Keratinocyte (primary cell): ENCODE measurements at regions not wholly inside any gene's neighbourhood (a gene's known extent, or its start where the extent isn't known, plus 50 kb on each side); places are given as distances from the start of the nearest gene placed in this dataset.

Source experiments
- DNase-seq: peaks from one replicate; pipeline ENCODE4 v3.0.0-alpha.2; 2011; ENCODE audit warnings: low read depth, missing footprints, low spot score
- FAIRE-seq: peaks from 2 replicates; lab custom pipeline; 2011; peaks lifted over from hg19 to GRCh38; lab: Jason Lieb, UNC
- H2AFZ ChIP-seq: 2 replicates; pipeline ENCODE4 v1.6.0; 2012; ENCODE audit warnings: low read length, control low read depth, inconsistent platforms; ENCODE audit not compliant: control insufficient read depth
- H3K27ac ChIP-seq: 2 replicates; pipeline ENCODE4 v1.5.1; 2011; ENCODE audit warnings: low read length; ENCODE audit not compliant: control insufficient read depth, insufficient read depth
- H3K27me3 ChIP-seq: 3 replicates; pipeline ENCODE4 v1.6.0; 2011; ENCODE audit warnings: low read length; ENCODE audit not compliant: control insufficient read depth, insufficient read depth; ENCODE audit errors: extremely low read depth
- H3K36me3 ChIP-seq, 2 experiments: 2 replicates in 1 of 2; 3 replicates in 1 of 2; pipeline ENCODE4 v1.5.1; 2011; ENCODE audit warnings: low read length in 2 of 2, mild to moderate bottlenecking in 1 of 2; ENCODE audit not compliant: control insufficient read depth in 2 of 2, insufficient read depth in 2 of 2; ENCODE audit errors: extremely low read depth in 1 of 2
- H3K4me1 ChIP-seq: 3 replicates; pipeline ENCODE4 v1.5.1; 2011; ENCODE audit warnings: low read length; ENCODE audit not compliant: control insufficient read depth, insufficient read depth; ENCODE audit errors: extremely low read depth
- H3K4me2 ChIP-seq: 3 replicates; pipeline ENCODE4 v1.6.0; 2011; ENCODE audit warnings: low read depth, low read length; ENCODE audit not compliant: control insufficient read depth, insufficient read depth; ENCODE audit errors: extremely low read depth
- H3K4me3 ChIP-seq, 3 experiments: fragments of 200-600 bp in 1 of 3; sonication (generic) in 1 of 3; 2 replicates in 2 of 3; 3 replicates in 1 of 3; pipeline ENCODE4 v1.5.1; 2011 to 2016; ENCODE audit warnings: low read length in 3 of 3, mild to moderate bottlenecking in 3 of 3, control low read depth in 2 of 3, inconsistent platforms in 1 of 3, low read depth in 1 of 3, mixed read lengths in 1 of 3, mixed run types in 1 of 3, moderate library complexity in 1 of 3; ENCODE audit not compliant: control insufficient read depth in 2 of 3, insufficient read depth in 2 of 3; ENCODE audit errors: extremely low read depth in 1 of 3
- H3K79me2 ChIP-seq: 2 replicates; pipeline ENCODE4 v1.6.0; 2012; ENCODE audit warnings: low read length; ENCODE audit not compliant: control insufficient read depth, insufficient read depth
- H3K9ac ChIP-seq: 3 replicates; pipeline ENCODE4 v1.6.0; 2011; ENCODE audit warnings: low read length; ENCODE audit not compliant: control insufficient read depth, insufficient read depth; ENCODE audit errors: extremely low read depth
- H3K9me1 ChIP-seq: 3 replicates; pipeline ENCODE4 v1.6.0; 2011; ENCODE audit warnings: low read length; ENCODE audit not compliant: control insufficient read depth, insufficient read depth; ENCODE audit errors: extremely low read depth
- H3K9me3 ChIP-seq: 2 replicates; pipeline ENCODE4 v1.5.1; 2012; ENCODE audit warnings: low read depth, low read length; ENCODE audit not compliant: control insufficient read depth
- H4K20me1 ChIP-seq: 3 replicates; pipeline ENCODE4 v1.6.0; 2011; ENCODE audit warnings: low read length; ENCODE audit not compliant: control insufficient read depth, insufficient read depth; ENCODE audit errors: extremely low read depth
- EZH2 ChIP-seq: IDR thresholded peaks from one replicate; pipeline ENCODE4 v1.6.1; 2012; ENCODE audit warnings: inconsistent platforms, mild to moderate bottlenecking, low read length, moderate library complexity
- dilution Hi-C: fragments of 300-500 bp; cut with MboI; formaldehyde crosslinking; loops from one replicate; pipeline ENCODE4 v1.7.0; 2020; ENCODE audit warnings: low sequenced_read_pairs; ENCODE audit not compliant: extremely low pct_ligation_motif_present
- TF ChIP-seq, protein P1 (sequence below), 3 experiments: IDR thresholded peaks in 1 of 3; conservative IDR thresholded peaks in 1 of 3; optimal IDR thresholded peaks in 1 of 3; 2 replicates in 2 of 3; 3 replicates in 1 of 3; pipeline versions ENCODE3 to v1.5.1; 2011; ENCODE audit warnings: low read length in 3 of 3, mild to moderate bottlenecking in 3 of 3, moderate library complexity in 2 of 3, control low read depth in 1 of 3, inconsistent platforms in 1 of 3; ENCODE audit not compliant: insufficient read depth in 2 of 3; ENCODE audit errors: extremely low read depth in 1 of 3

DNA sequence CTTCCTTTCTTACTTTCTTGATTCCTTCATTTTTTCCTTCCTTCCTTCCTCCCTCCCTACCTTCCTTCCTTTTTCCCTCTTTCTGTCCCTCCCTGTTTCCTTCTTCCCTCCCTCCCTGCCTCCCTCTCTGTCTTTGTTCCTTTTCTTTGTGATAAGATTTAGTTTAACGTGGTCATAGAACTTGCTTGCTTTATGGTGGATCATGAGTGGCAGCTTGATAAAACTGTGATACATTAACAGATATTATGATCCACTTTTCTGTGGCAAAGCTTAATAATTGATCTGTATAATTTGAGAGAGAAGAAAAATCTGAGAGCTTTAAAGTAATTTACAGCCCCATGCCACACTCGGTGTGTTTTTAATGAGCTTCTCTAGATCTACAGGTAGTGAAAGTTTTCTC is 280.5 kb downstream of the RNF144B start:
- no peaks in the 10 kb centered on the region for H3K79me2 ChIP-seq
- H3K9ac ChIP-seq = no peak overlapping the region
- H3K27ac ChIP-seq = no peak overlapping the region
- no peak overlapping the region for H3K4me2 ChIP-seq
- no peaks in the 10 kb centered on the region for H3K4me1 ChIP-seq
- H3K36me3 ChIP-seq = no peaks in the 10 kb centered on the region
- H4K20me1 ChIP-seq = no peaks in the 10 kb centered on the region
- no peak overlapping the region for H2AFZ ChIP-seq
- no peaks in the 10 kb centered on the region for H3K9me1 ChIP-seq
- no peak overlapping the region for H3K4me3 ChIP-seq
- dilution Hi-C loops = no loop called here
- TF ChIP-seq EZH2 = no peak
- TF ChIP-seq, protein P1, sequence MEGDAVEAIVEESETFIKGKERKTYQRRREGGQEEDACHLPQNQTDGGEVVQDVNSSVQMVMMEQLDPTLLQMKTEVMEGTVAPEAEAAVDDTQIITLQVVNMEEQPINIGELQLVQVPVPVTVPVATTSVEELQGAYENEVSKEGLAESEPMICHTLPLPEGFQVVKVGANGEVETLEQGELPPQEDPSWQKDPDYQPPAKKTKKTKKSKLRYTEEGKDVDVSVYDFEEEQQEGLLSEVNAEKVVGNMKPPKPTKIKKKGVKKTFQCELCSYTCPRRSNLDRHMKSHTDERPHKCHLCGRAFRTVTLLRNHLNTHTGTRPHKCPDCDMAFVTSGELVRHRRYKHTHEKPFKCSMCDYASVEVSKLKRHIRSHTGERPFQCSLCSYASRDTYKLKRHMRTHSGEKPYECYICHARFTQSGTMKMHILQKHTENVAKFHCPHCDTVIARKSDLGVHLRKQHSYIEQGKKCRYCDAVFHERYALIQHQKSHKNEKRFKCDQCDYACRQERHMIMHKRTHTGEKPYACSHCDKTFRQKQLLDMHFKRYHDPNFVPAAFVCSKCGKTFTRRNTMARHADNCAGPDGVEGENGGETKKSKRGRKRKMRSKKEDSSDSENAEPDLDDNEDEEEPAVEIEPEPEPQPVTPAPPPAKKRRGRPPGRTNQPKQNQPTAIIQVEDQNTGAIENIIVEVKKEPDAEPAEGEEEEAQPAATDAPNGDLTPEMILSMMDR (optimal IDR thresholded peaks at IDR 0.05 in 1 of 3, IDR thresholded peaks at IDR 0.05 in 1 of 3, conservative IDR thresholded peaks at IDR 0.05 in 1 of 3; ENCODE audit: extremely low read depth in 1 of 3, insufficient read depth in 2 of 3, low read length in 3 of 3) = no peak
- no peak for DNase-seq
- no peaks in the 10 kb centered on the region for H3K27me3 ChIP-seq
- FAIRE-seq = no peak
- no peaks in the 10 kb centered on the region for H3K9me3 ChIP-seq

DNA sequence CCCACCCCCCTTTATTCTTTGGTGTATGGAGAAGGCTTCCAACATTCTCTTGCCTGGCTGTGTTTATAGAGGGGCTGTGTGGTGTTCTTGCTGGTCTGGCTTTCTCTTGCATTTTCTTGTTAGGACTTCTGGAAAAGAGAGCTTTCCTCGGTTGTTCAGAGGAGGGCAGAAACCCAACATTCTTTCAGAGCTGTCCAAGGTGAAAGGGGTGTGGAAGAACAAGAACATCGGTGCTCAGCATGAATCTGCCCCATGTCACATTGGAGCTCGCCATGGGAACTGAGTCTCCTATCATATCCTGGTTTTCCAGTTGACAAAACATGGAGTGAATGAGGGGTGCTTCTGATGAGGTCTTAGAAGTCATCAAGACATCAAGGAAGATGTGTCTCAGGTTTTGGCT is 281.8 kb downstream of the RNF144B start:
- H3K4me3 ChIP-seq = no peak overlapping the region
- DNase-seq (no peak), FAIRE-seq (no peak)

More for the DNA sequence above, 281.8 kb downstream of the RNF144B start:
- Histone ChIP-seq H3K36me3 (no peaks in the 10 kb centered on the region), H3K4me1 (no peaks in the 10 kb centered on the region), H3K9me1 (no peaks in the 10 kb centered on the region), H3K9ac (no peak overlapping the region), H3K27me3 (no peaks in the 10 kb centered on the region), H3K79me2 (no peaks in the 10 kb centered on the region), H3K9me3 (no peaks in the 10 kb centered on the region), H3K4me2 (no peak overlapping the region), H2AFZ (no peak overlapping the region), H3K27ac (no peak overlapping the region), H4K20me1 (no peaks in the 10 kb centered on the region)
- dilution Hi-C loops = no loop called here
- TF ChIP-seq EZH2 = no peak
- TF ChIP-seq, protein P1 (optimal IDR thresholded peaks at IDR 0.05 in 1 of 3, IDR thresholded peaks at IDR 0.05 in 1 of 3, conservative IDR thresholded peaks at IDR 0.05 in 1 of 3; ENCODE audit: extremely low read depth in 1 of 3, insufficient read depth in 2 of 3, low read length in 3 of 3) = no peak
